ENCODE measurements at regions not wholly inside any gene's neighbourhood (a gene's known extent, or its start where the extent isn't known, plus 50 kb on each side); places are given as distances from the start of the nearest gene placed in this dataset.

GRCh38 chr20:57912227-57912582 is 202.4 kb upstream of the PMEPA1 start (continued):
- TF ChIP-seq E4F1 (IDR thresholded peaks at IDR 0.05; ENCODE audit: borderline replicate concordance, partially characterized antibody): no peak

- POLR2A ChIA-PET: no interaction called here
- no peaks in the 10 kb centered on the region for H3K36me3 ChIP-seq (ENCODE audit: control insufficient read depth in 2 of 2, insufficient read depth in 2 of 2, low read length in 1 of 2)
- SMC1A ChIA-PET (ENCODE audit: uncharacterized antibody, unreplicated experiment): no interaction called here
- no peak overlapping the region for H3K4me2 ChIP-seq (ENCODE audit: control insufficient read depth, insufficient read depth)
- BruUV-seq (replicated peaks): no TSS peak
- CTCF ChIA-PET: no interaction called here
- H3K4me1 ChIP-seq (ENCODE audit: control insufficient read depth, insufficient read depth, low read length): no peaks in the 10 kb centered on the region
- no peaks in the 10 kb centered on the region for H4K20me1 ChIP-seq (ENCODE audit: control insufficient read depth, insufficient read depth)
- peaks cover 0 to 1% of the 10 kb centered on the region in 2 experiments; a peak in 3 of 4 replicates for H3K27me3 ChIP-seq (replicated peaks in 1 of 2; ENCODE audit: control insufficient read depth in 2 of 2, insufficient read depth in 2 of 2, low read length in 1 of 2)
- in situ Hi-C loops (cut with MboI): no loop called here
- DNase-seq (ENCODE audit: low read depth, low spot score): no peak
- H3K9ac ChIP-seq (ENCODE audit: control insufficient read depth, insufficient read depth, low read length): no peak overlapping the region
- ATAC-seq: no peak
- no peaks in the 10 kb centered on the region for H3K9me3 ChIP-seq (replicated peaks; ENCODE audit: control insufficient read depth, insufficient read depth, low read length)
- H3K79me2 ChIP-seq (ENCODE audit: control insufficient read depth, insufficient read depth, low read length): no peaks in the 10 kb centered on the region
- intact Hi-C loops (cut with micrococcal nuclease; ENCODE audit: unreplicated experiment): no loop called here
- 25% methylated on average over 14 of the region's 14 CpGs for WGBS (ENCODE audit: insufficient coverage, insufficient replicate concordance, low lambda C conversion rate, missing lambda C conversion rate)
- no peak overlapping the region for H3K27ac ChIP-seq (ENCODE audit: control insufficient read depth, insufficient read depth)
- H3K4me3 ChIP-seq: no peak overlapping the region
- no peak for FAIRE-seq
- no peak overlapping the region for H2AFZ ChIP-seq (ENCODE audit: control insufficient read depth, low read depth, low read length)
- RAD21 ChIA-PET (ENCODE audit: unreplicated experiment): no interaction called here
- TF ChIP-seq ATF7 (IDR thresholded peaks at IDR 0.05; ENCODE audit: low read depth) (no peak), SPI1 (IDR thresholded peaks at IDR 0.05; ENCODE audit: borderline replicate concordance, insufficient read depth, low read depth, low read length) (no peak), SMAD1 (IDR thresholded peaks at IDR 0.05; ENCODE audit: low read depth, partially characterized antibody) (no peak), IKZF2 (IDR thresholded peaks at IDR 0.05) (no peak), IKZF1 (conservative IDR thresholded peaks at IDR 0.05) (no peak), E4F1 (IDR thresholded peaks at IDR 0.05; ENCODE audit: borderline replicate concordance, partially characterized antibody) (no peak), CEBPZ (IDR thresholded peaks at IDR 0.05; ENCODE audit: low read depth, low read length) (no peak), HDGF (IDR thresholded peaks at IDR 0.05) (no peak), NFYA (IDR thresholded peaks at IDR 0.05; ENCODE audit: borderline replicate concordance, low read depth, low read length) (no peak), KAT2A (conservative IDR thresholded peaks at IDR 0.05; ENCODE audit: control insufficient read depth, low read depth, low read length) (no peak), ATF3 (IDR thresholded peaks at IDR 0.05; ENCODE audit: borderline replicate concordance, extremely low read depth, low read depth, low read length) (no peak), RAD51 (IDR thresholded peaks at IDR 0.05) (no peak), DPF2 (IDR thresholded peaks at IDR 0.05) (no peak), ZNF384 (IDR thresholded peaks at IDR 0.05; ENCODE audit: borderline replicate concordance, low read depth, low read length) (no peak)
These were observed 201.9 kb upstream of the PMEPA1 start for GRCh38 chr20:57911512-57912226.

All from GM12878 (cell line).